PFSK-1 (cell line): ENCODE measurements at regions not wholly inside any gene's neighbourhood (a gene's known extent, or its start where the extent isn't known, plus 50 kb on each side); places are given as distances from the start of the nearest gene placed in this dataset.

Experiments
- POLR2AphosphoS5 ChIP-seq: IDR thresholded peaks from 2 replicates; pipeline ENCODE4 v1.6.1; 2012; ENCODE audit warnings: low read depth, mild to moderate bottlenecking, control low read depth, low read length, moderate library complexity
- SIN3A ChIP-seq: IDR thresholded peaks from 2 replicates; pipeline ENCODE4 v1.6.1; 2012; ENCODE audit warnings: mild to moderate bottlenecking, low read length, moderate library complexity, borderline replicate concordance; ENCODE audit not compliant: insufficient read depth
- TAF1 ChIP-seq: IDR thresholded peaks from 2 replicates; pipeline ENCODE4 v1.6.1; 2012; ENCODE audit warnings: low read length, control low read depth, borderline replicate concordance; ENCODE audit not compliant: insufficient read depth

DNA sequence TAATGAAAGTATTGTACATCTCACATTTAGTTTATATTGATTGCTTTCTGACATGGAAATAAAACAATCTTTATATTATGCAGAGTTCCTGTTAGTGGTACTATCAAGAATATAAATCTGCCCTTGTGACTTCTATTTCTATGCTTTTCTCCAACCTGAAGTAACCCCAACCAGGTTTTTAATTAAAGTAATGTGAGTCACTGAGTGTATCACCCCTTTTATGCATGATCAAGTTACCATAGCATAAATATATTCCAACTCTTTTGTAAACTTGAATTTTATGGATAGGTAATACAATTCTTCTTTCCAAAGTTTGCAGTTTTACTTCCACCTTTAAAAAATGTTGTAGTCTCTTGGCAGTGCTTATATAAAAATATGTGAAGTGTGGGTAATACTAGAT, 532.3 kb downstream of the USP25 start:
- TF ChIP-seq POLR2AphosphoS5 (no peak), TAF1 (no peak), SIN3A (no peak)
